ENCODE measurements at regions not wholly inside any gene's neighbourhood (a gene's known extent, or its start where the extent isn't known, plus 50 kb on each side); places are given as distances from the start of the nearest gene placed in this dataset.

GRCh38 chr10:94076325-94076841 is 82.7 kb downstream of the PLCE1 start:
- H3K27ac ChIP-seq, result no peak overlapping the region
- H3K9me3 ChIP-seq, result no peaks in the 10 kb centered on the region
- peaks cover 3% of the 10 kb centered on the region for H3K4me1 ChIP-seq
- no peak for TF ChIP-seq POLR2A (IDR thresholded peaks at IDR 0.05)
- no peak for TF ChIP-seq EP300 (IDR thresholded peaks at IDR 0.05)
- no peak for TF ChIP-seq POLR2AphosphoS5 (IDR thresholded peaks at IDR 0.05)
- TF ChIP-seq, protein P1, sequence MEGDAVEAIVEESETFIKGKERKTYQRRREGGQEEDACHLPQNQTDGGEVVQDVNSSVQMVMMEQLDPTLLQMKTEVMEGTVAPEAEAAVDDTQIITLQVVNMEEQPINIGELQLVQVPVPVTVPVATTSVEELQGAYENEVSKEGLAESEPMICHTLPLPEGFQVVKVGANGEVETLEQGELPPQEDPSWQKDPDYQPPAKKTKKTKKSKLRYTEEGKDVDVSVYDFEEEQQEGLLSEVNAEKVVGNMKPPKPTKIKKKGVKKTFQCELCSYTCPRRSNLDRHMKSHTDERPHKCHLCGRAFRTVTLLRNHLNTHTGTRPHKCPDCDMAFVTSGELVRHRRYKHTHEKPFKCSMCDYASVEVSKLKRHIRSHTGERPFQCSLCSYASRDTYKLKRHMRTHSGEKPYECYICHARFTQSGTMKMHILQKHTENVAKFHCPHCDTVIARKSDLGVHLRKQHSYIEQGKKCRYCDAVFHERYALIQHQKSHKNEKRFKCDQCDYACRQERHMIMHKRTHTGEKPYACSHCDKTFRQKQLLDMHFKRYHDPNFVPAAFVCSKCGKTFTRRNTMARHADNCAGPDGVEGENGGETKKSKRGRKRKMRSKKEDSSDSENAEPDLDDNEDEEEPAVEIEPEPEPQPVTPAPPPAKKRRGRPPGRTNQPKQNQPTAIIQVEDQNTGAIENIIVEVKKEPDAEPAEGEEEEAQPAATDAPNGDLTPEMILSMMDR (IDR thresholded peaks at IDR 0.05), result no peak
- no peak overlapping the region for H3K4me3 ChIP-seq
- no peaks in the 10 kb centered on the region for H3K27me3 ChIP-seq
- WGBS, result 44% methylated on average over 2 of the region's 2 CpGs
- DNase-seq (ENCODE audit: low spot score in 2 of 2), result no peak
- H3K36me3 ChIP-seq, result no peaks in the 10 kb centered on the region

- Histone ChIP-seq H3K36me3 (no peaks in the 10 kb centered on the region), H3K9me3 (no peaks in the 10 kb centered on the region), H3K4me1 (peaks cover 3% of the 10 kb centered on the region), H3K27me3 (no peaks in the 10 kb centered on the region), H3K4me3 (no peak overlapping the region), H3K27ac (no peak overlapping the region)
- TF ChIP-seq, protein P1 (IDR thresholded peaks at IDR 0.05), result no peak
- no peak for TF ChIP-seq POLR2AphosphoS5 (IDR thresholded peaks at IDR 0.05)
- 60% methylated on average over 4 of the region's 4 CpGs for WGBS
- no peak for DNase-seq (ENCODE audit: low spot score in 2 of 2)
Measured at GRCh38 chr10:94077042-94077441, 83.3 kb downstream of the PLCE1 start.

DNA sequence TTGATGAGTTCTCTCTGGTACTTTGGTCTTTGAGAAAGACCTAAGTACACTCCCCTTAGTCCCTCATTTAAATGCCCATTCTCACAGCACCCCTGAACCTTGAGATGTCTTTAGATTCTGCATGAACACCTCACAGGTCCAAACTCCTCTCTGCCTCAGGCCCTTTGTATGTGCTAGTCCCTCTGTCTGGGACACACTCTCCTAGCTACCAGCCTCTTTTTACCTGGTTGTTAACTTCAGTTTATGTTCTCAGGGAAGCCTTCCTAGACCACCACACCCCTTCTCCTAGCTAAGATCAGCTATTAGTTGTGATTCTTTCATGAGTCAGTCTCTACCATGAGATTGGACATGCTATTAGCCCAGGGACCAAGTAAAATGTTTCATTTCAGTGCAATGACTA is 86.4 kb downstream of the PLCE1 start:
- Histone ChIP-seq H3K27me3 (no peaks in the 10 kb centered on the region), H3K4me1 (peaks cover 3% of the 10 kb centered on the region), H3K9me3 (no peaks in the 10 kb centered on the region), H3K4me3 (no peak overlapping the region), H3K27ac (no peak overlapping the region), H3K36me3 (no peaks in the 10 kb centered on the region)
- DNase-seq (ENCODE audit: low spot score in 2 of 2), result no peak
- no peak for TF ChIP-seq POLR2A (IDR thresholded peaks at IDR 0.05)
- TF ChIP-seq, protein P1 (IDR thresholded peaks at IDR 0.05), result no peak
- no peak for TF ChIP-seq POLR2AphosphoS5 (IDR thresholded peaks at IDR 0.05)
- no peak for TF ChIP-seq EP300 (IDR thresholded peaks at IDR 0.05)

DNA sequence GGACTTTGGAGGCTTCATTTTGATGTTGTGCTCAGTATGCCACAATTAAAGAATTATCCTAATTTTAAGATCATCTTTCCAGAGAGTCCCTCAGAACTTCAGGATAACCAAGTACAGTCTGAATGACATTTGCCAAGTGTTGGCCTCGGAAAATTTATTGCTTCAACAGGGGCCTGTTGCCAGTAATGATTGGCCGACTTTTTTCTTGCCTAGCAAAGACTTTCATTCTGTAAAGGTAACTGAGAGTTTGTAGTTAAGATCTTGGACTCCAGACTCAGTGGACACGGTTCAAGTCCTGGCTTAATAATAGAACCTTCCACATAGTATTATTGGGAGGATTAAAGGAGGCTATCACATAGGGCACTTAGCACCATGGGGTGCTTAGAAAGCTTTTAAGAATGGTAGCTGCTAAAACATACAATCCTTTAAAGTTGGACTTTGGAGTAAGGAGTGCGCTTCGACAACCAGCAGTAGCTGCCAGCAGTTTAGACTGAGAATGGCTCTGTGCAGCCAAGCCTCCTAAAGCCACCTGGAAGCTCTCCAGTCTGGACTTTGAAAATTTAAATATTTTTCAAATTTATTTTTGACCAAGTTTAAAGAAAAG is 90.0 kb downstream of the PLCE1 start:
- DNase-seq (ENCODE audit: low spot score in 2 of 2), result no peak
- Histone ChIP-seq H3K9me3 (no peaks in the 10 kb centered on the region), H3K4me1 (no peaks in the 10 kb centered on the region), H3K4me3 (no peak overlapping the region), H3K27me3 (no peaks in the 10 kb centered on the region), H3K27ac (no peak overlapping the region), H3K36me3 (no peaks in the 10 kb centered on the region)
- TF ChIP-seq POLR2AphosphoS5 (IDR thresholded peaks at IDR 0.05) (no peak), EP300 (IDR thresholded peaks at IDR 0.05) (no peak), POLR2A (IDR thresholded peaks at IDR 0.05) (no peak)
- TF ChIP-seq, protein P1 (IDR thresholded peaks at IDR 0.05), result no peak
- 75% methylated on average over 5 of the region's 5 CpGs for WGBS

DNA sequence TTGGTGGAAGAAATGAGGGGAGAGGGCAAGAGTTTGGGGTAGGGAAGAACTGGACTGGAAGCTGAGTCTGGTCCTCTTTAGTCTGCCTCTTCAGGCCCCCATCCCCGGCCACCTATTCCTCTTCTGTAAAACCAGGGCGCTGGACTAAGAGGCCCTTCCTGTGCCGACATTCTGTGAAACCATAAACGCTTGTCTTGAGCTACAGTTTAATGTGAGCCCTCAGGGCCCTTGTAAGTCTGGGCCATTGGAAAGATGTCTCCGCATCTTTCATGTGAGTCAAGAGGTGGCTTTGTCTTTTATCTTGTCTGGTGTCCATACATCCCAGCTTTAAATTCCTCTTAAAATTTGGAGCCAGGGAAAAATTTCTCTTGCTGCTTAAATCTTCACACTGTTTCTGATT is 90.6 kb downstream of the PLCE1 start:
- Histone ChIP-seq H3K36me3 (no peaks in the 10 kb centered on the region), H3K4me3 (no peak overlapping the region), H3K27ac (no peak overlapping the region), H3K27me3 (no peaks in the 10 kb centered on the region), H3K4me1 (no peaks in the 10 kb centered on the region), H3K9me3 (no peaks in the 10 kb centered on the region)
- WGBS, result 77% methylated on average over 5 of the region's 5 CpGs
- no peak for DNase-seq (ENCODE audit: low spot score in 2 of 2)
- TF ChIP-seq POLR2AphosphoS5 (IDR thresholded peaks at IDR 0.05) (no peak), POLR2A (IDR thresholded peaks at IDR 0.05) (no peak), EP300 (IDR thresholded peaks at IDR 0.05) (no peak)
- TF ChIP-seq, protein P1 (IDR thresholded peaks at IDR 0.05), result no peak
